SK-N-SH treated with all-trans-retinoic acid at 6 μM for 48 hours (cell line): ENCODE measurements at regions not wholly inside any gene's neighbourhood (a gene's known extent, or its start where the extent isn't known, plus 50 kb on each side); places are given as distances from the start of the nearest gene placed in this dataset.

ENCODE experiments used
- ATAC-seq: fragments of 200-7000 bp; cut with Tn5 transposase; 3 replicates; pipeline ENCODE4 v1.9.1; 2020; ENCODE audit warnings: mild to moderate bottlenecking, moderate library complexity
- ARNTL ChIP-seq: fragments of 450-650 bp; formaldehyde crosslinking; IDR thresholded peaks from 2 replicates; pipeline ENCODE4 v1.5.0; 2020; ENCODE audit warnings: low read depth, mild to moderate bottlenecking, moderate library complexity, borderline replicate concordance
- BACH2 ChIP-seq: fragments of 250-450 bp; sonication (Bioruptor Pico); IDR thresholded peaks from 2 replicates; pipeline ENCODE4 v1.9.0; 2021; ENCODE audit warnings: mild to moderate bottlenecking, borderline replicate concordance
- CREB5 ChIP-seq: fragments of 250-450 bp; sonication (Bioruptor Pico); IDR thresholded peaks from 2 replicates; pipeline ENCODE4 v1.5.1; 2020; ENCODE audit warnings: low read depth, mild to moderate bottlenecking, moderate library complexity
- CSDC2 ChIP-seq: fragments of 250-450 bp; sonication (Bioruptor Pico); IDR thresholded peaks from 2 replicates; pipeline ENCODE4 v1.5.0; 2020; ENCODE audit warnings: mild to moderate bottlenecking, moderate library complexity
- CSRNP3 ChIP-seq: fragments of 250-450 bp; sonication (Bioruptor Pico); IDR thresholded peaks from 2 replicates; pipeline ENCODE4 v1.5.1; 2021; ENCODE audit warnings: mild to moderate bottlenecking, moderate library complexity
- ESRRG ChIP-seq: fragments of 250-450 bp; sonication (Bioruptor Pico); IDR thresholded peaks from 2 replicates; pipeline ENCODE4 v1.6.1; 2021; ENCODE audit warnings: mild to moderate bottlenecking
- GLIS3 ChIP-seq: fragments of 250-450 bp; sonication (Bioruptor Pico); IDR thresholded peaks from 2 replicates; pipeline ENCODE4 v1.5.0; 2020; ENCODE audit warnings: mild to moderate bottlenecking, moderate library complexity
- ISL1 ChIP-seq: fragments of 250-450 bp; sonication (Bioruptor Pico); IDR thresholded peaks from 2 replicates; pipeline ENCODE4 v2.1.2; 2022; ENCODE audit warnings: mild to moderate bottlenecking, moderate library complexity
- OSR1 ChIP-seq: fragments of 250-450 bp; sonication (Bioruptor Pico); IDR thresholded peaks from 2 replicates; pipeline ENCODE4 v1.8.0; 2022; ENCODE audit warnings: moderate library complexity, mild to moderate bottlenecking, inconsistent platforms
- PATZ1 ChIP-seq: fragments of 250-450 bp; sonication (Bioruptor Pico); IDR thresholded peaks from 2 replicates; pipeline ENCODE4 v1.8.0; 2020; ENCODE audit warnings: mild to moderate bottlenecking, moderate library complexity, borderline replicate concordance
- POU6F1 ChIP-seq: fragments of 250-450 bp; sonication (Bioruptor Pico); IDR thresholded peaks from 2 replicates; pipeline ENCODE4 v1.8.0; 2021; ENCODE audit warnings: low read depth, mild to moderate bottlenecking, moderate library complexity, borderline replicate concordance
- PPARA ChIP-seq: fragments of 250-450 bp; sonication (Bioruptor Pico); IDR thresholded peaks from 2 replicates; pipeline ENCODE4 v1.5.0; 2020; ENCODE audit warnings: mild to moderate bottlenecking, borderline replicate concordance
- RARB ChIP-seq: fragments of 250-450 bp; sonication (Bioruptor Pico); IDR thresholded peaks from 2 replicates; pipeline ENCODE4 v1.8.0; 2021; ENCODE audit warnings: mild to moderate bottlenecking, moderate library complexity
- SNAI2 ChIP-seq: fragments of 250-450 bp; sonication (Bioruptor Pico); IDR thresholded peaks from 2 replicates; pipeline ENCODE4 v1.5.0; 2020; ENCODE audit warnings: mild to moderate bottlenecking, moderate library complexity
- TCF4 ChIP-seq: fragments of 250-450 bp; sonication (Bioruptor Pico); IDR thresholded peaks from 2 replicates; pipeline ENCODE4 v1.8.0; 2021; ENCODE audit warnings: mild to moderate bottlenecking, moderate library complexity, borderline replicate concordance
- TOX ChIP-seq: fragments of 250-450 bp; sonication (Bioruptor Pico); IDR thresholded peaks from 2 replicates; pipeline ENCODE4 v1.8.0; 2021; ENCODE audit warnings: mild to moderate bottlenecking, moderate library complexity, borderline replicate concordance
- TSHZ2 ChIP-seq: fragments of 250-450 bp; sonication (Bioruptor Pico); IDR thresholded peaks from 2 replicates; pipeline ENCODE4 v1.5.0; 2020; ENCODE audit warnings: mild to moderate bottlenecking, moderate library complexity
- ZC3H10 ChIP-seq: fragments of 250-450 bp; sonication (Bioruptor Pico); IDR thresholded peaks from 2 replicates; pipeline ENCODE4 v1.5.1; 2021; ENCODE audit warnings: mild to moderate bottlenecking, moderate library complexity
- ZFP3 ChIP-seq: fragments of 250-450 bp; sonication (Bioruptor Pico); IDR thresholded peaks from 2 replicates; pipeline ENCODE4 v1.5.0; 2020; ENCODE audit warnings: mild to moderate bottlenecking, moderate library complexity
- ZFP30 ChIP-seq: fragments of 450-650 bp; formaldehyde crosslinking; IDR thresholded peaks from 2 replicates; pipeline ENCODE4 v1.5.0; 2022; ENCODE audit warnings: mild to moderate bottlenecking, moderate library complexity
- ZNF565 ChIP-seq: fragments of 450-650 bp; formaldehyde crosslinking; conservative IDR thresholded peaks from 2 replicates; pipeline ENCODE4 v1.5.0; 2020; ENCODE audit warnings: low read depth, mild to moderate bottlenecking, moderate library complexity
- ZNF70 ChIP-seq: fragments of 450-650 bp; formaldehyde crosslinking; IDR thresholded peaks from 2 replicates; pipeline ENCODE4 v1.5.0; 2020; ENCODE audit warnings: mild to moderate bottlenecking, moderate library complexity
- ZNF8 ChIP-seq: fragments of 450-650 bp; formaldehyde crosslinking; IDR thresholded peaks from 2 replicates; pipeline ENCODE4 v1.5.0; 2020; ENCODE audit warnings: mild to moderate bottlenecking, moderate library complexity

GRCh38 chrX:34426334-34426733 is 230.8 kb downstream of the TMEM47 start (continued):
- TF ChIP-seq ISL1 (CRISPR knock-in tag): no peak

- ATAC-seq: no peak
- TF ChIP-seq POU6F1 (CRISPR knock-in tag) (no peak), ZC3H10 (no peak), ZFP30 (CRISPR knock-in tag) (no peak), TOX (CRISPR knock-in tag) (no peak), ARNTL (CRISPR knock-in tag) (no peak), ZFP3 (CRISPR knock-in tag) (no peak), ZNF565 (CRISPR knock-in tag) (no peak), CSRNP3 (CRISPR knock-in tag) (no peak), RARB (CRISPR knock-in tag) (no peak), SNAI2 (CRISPR knock-in tag) (no peak), CSDC2 (CRISPR knock-in tag) (no peak), BACH2 (CRISPR knock-in tag) (no peak), TCF4 (CRISPR knock-in tag) (no peak), ESRRG (no peak), ZNF8 (no peak), PATZ1 (CRISPR knock-in tag) (no peak), PPARA (CRISPR knock-in tag) (no peak), ZNF70 (CRISPR knock-in tag) (no peak), GLIS3 (no peak)
These were observed 250.5 kb downstream of the TMEM47 start for GRCh38 chrX:34406580-34406979.

GRCh38 chrX:34404386-34405070 is 252.6 kb downstream of the TMEM47 start:
- ATAC-seq: no peak

More at GRCh38 chrX:34404386-34405070, 252.6 kb downstream of the TMEM47 start:
- TF ChIP-seq OSR1 (CRISPR knock-in tag): no peak
- no peak for TF ChIP-seq PATZ1 (CRISPR knock-in tag)
- TF ChIP-seq ZNF8: no peak
- TF ChIP-seq ZFP30 (CRISPR knock-in tag): no peak
- TF ChIP-seq PPARA (CRISPR knock-in tag): no peak
- TF ChIP-seq BACH2 (CRISPR knock-in tag): no peak
- no peak for TF ChIP-seq ZNF70 (CRISPR knock-in tag)
- no peak for TF ChIP-seq TSHZ2 (CRISPR knock-in tag)
- TF ChIP-seq RARB (CRISPR knock-in tag): no peak
- no peak for TF ChIP-seq GLIS3
- no peak for TF ChIP-seq TOX (CRISPR knock-in tag)
- no peak for TF ChIP-seq ZFP3 (CRISPR knock-in tag)
- no peak for TF ChIP-seq ZC3H10
- TF ChIP-seq ZNF565 (CRISPR knock-in tag): no peak
- no peak for TF ChIP-seq ARNTL (CRISPR knock-in tag)
- TF ChIP-seq CREB5 (CRISPR knock-in tag): no peak
- TF ChIP-seq SNAI2 (CRISPR knock-in tag): no peak
- no peak for TF ChIP-seq ISL1 (CRISPR knock-in tag)
